Spleen (tissue), 7 donors: ENCODE measurements at regions not wholly inside any gene's neighbourhood (a gene's known extent, or its start where the extent isn't known, plus 50 kb on each side); places are given as distances from the start of the nearest gene placed in this dataset.
"Not testable (repeated sequence)": the region's sequence is repeated elsewhere in the genome, so short reads cannot be mapped to it uniquely, and the experiment has no call there.

Experiments used
- POLR2AphosphoS5 ChIP-seq, 3 donors: sonication (generic); formaldehyde crosslinking; IDR thresholded peaks; one replicate each; pipeline ENCODE4 v1.5.1; 2017; ENCODE audit warnings: antibody characterized with exemption in 3 of 3
- TF ChIP-seq, protein P1 (sequence below), 11 experiments: fragments of 200-600 bp in 7 of 11; fragments of 450-650 bp in 4 of 11; sonication (generic) in 4 of 11; IDR thresholded peaks in 8 of 11; conservative IDR thresholded peaks in 3 of 11; 1 replicate in 7 of 11; 2 replicates in 4 of 11; pipeline versions ENCODE4 v1.4.0 to v1.8.0; 2016 to 2021; ENCODE audit warnings: antibody characterized with exemption in 11 of 11, inconsistent platforms in 4 of 11, mild to moderate bottlenecking in 1 of 11
- donor health status: DM: no; HTN: no; CAD: no; lungs with moderate emphysema.
- donor health status: DM: no; HTN: no; CAD: no.
- donor health status: DM: no; HTN: no; CAD: no.

DNA sequence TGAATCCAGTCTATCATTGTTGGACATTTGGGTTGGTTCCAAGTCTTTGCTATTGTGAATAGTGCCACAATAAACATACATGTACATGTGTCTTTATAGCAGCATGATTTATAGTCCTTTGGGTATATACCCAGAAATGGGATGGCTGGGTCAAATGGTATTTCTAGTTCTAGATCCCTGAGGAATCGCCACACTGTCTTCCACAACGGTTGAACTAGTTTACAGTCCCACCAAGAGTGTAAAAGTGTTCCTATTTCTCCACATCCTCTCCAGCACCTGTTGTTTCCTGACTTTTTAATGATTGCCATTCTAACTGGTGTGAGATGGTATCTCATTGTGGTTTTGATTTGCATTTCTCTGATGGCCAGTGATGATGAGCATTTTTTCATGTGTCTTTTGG lies 137.4 kb upstream of the DST start:
- TF ChIP-seq, protein P1, sequence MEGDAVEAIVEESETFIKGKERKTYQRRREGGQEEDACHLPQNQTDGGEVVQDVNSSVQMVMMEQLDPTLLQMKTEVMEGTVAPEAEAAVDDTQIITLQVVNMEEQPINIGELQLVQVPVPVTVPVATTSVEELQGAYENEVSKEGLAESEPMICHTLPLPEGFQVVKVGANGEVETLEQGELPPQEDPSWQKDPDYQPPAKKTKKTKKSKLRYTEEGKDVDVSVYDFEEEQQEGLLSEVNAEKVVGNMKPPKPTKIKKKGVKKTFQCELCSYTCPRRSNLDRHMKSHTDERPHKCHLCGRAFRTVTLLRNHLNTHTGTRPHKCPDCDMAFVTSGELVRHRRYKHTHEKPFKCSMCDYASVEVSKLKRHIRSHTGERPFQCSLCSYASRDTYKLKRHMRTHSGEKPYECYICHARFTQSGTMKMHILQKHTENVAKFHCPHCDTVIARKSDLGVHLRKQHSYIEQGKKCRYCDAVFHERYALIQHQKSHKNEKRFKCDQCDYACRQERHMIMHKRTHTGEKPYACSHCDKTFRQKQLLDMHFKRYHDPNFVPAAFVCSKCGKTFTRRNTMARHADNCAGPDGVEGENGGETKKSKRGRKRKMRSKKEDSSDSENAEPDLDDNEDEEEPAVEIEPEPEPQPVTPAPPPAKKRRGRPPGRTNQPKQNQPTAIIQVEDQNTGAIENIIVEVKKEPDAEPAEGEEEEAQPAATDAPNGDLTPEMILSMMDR (IDR thresholded peaks at IDR 0.05 in 8 of 11, conservative IDR thresholded peaks at IDR 0.05 in 3 of 11): not testable (repeated sequence)
- not testable (repeated sequence) for TF ChIP-seq POLR2AphosphoS5 (IDR thresholded peaks at IDR 0.05)
